ENCODE measurements at regions not wholly inside any gene's neighbourhood (a gene's known extent, or its start where the extent isn't known, plus 50 kb on each side); places are given as distances from the start of the nearest gene placed in this dataset.

DNA sequence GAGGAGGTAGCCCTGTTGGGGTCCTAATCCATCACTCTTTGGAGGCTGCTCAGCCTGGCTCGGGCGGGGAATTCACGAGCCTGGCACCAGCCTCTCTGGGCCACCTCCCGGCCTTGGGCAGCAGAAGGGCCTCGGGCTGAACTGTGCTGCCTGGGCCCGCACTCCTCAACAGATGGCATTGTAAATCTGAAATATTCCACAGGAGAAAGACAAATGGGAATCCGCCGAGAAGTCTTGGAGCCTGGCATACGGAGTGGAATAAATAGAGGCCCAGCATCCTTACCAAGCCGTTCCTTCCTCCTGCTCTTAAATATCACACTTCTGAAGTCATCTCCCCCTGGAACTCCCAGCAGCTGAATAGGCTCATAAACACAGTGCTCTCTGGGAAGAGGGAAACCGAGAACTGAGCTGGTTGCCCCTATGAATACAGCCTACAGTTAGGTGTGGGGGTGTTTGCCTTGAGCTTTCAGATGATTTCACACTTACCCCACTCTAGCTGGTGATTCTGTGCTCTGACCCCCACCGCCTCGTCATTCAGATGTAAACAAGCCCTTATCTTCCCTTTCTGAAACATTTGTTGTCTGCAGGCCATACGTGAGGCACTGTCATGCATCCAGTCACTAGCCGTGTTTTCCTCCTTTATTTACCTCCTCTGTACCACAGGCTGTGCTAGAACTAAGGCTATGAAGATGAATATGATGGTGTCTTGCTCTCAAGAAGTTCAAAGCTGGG lies 455.0 kb upstream of the CLINT1 start:
- Histone ChIP-seq H3K4me1 (ENCODE audit: insufficient read depth, low read length) (peaks cover 28% of the 10 kb centered on the region; the same call in 1 of the 2 replicates), H3K27me3 (ENCODE audit: insufficient read depth, low read length) (no peaks in the 10 kb centered on the region), H3K9me3 (ENCODE audit: insufficient read depth, low read depth, low read length) (no peaks in the 10 kb centered on the region), H3K27ac (ENCODE audit: low read length) (no peak overlapping the region), H3K36me3 (ENCODE audit: insufficient read depth, low read depth, low read length) (no peaks in the 10 kb centered on the region), H3K9ac (ENCODE audit: low read depth, low read length) (peak overlapping the region; percentile 17; the same call in 1 of the 2 replicates), H3K4me3 (ENCODE audit: low read length) (no peak overlapping the region; the same call in 1 of the 2 replicates)

DNA sequence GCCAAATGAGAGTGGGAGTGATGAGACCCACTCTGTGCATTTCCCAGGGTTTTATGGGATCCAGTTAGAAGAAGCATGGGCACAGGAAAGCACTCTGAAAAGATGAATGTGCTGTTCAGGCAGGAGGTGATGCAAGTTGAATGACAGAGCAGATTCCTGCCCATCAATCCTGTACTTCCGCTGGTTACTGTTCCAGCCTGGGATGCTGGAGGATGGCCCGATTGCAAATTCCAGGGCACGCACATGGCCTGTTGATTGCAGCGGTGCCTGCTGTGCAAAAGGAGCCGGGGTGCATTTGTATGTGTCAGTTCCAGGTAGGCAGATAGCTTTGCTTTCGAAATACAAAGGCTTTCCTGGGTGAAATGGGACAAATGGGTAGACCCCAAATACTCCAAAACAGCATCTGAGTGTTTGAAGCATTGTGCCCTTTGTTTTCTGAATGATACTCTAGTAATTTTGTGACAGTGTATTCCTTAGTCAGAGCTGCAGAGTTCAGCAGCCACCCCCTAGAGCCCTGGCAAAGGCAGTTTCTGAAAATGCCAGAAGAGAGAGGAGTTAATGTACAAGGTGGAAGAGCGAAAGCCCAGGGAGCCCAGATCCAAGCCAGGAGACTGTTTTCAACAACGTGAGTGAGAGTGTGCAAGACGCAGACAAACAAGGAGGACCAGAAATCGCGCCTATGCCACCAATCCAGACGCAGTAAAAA lies 454.2 kb upstream of the CLINT1 start:
- Histone ChIP-seq H3K4me3 (ENCODE audit: low read length) (peak overlapping the region; percentile 8; the same call in 1 of the 2 replicates), H3K27ac (ENCODE audit: low read length) (peak overlapping the region; percentile 42), H3K9me3 (ENCODE audit: insufficient read depth, low read depth, low read length) (no peaks in the 10 kb centered on the region), H3K9ac (ENCODE audit: low read depth, low read length) (peak overlapping the region; percentile 17; the same call in 1 of the 2 replicates), H3K36me3 (ENCODE audit: insufficient read depth, low read depth, low read length) (no peaks in the 10 kb centered on the region), H3K4me1 (ENCODE audit: insufficient read depth, low read length) (peaks cover 28% of the 10 kb centered on the region; the same call in 1 of the 2 replicates), H3K27me3 (ENCODE audit: insufficient read depth, low read length) (no peaks in the 10 kb centered on the region)

DNA sequence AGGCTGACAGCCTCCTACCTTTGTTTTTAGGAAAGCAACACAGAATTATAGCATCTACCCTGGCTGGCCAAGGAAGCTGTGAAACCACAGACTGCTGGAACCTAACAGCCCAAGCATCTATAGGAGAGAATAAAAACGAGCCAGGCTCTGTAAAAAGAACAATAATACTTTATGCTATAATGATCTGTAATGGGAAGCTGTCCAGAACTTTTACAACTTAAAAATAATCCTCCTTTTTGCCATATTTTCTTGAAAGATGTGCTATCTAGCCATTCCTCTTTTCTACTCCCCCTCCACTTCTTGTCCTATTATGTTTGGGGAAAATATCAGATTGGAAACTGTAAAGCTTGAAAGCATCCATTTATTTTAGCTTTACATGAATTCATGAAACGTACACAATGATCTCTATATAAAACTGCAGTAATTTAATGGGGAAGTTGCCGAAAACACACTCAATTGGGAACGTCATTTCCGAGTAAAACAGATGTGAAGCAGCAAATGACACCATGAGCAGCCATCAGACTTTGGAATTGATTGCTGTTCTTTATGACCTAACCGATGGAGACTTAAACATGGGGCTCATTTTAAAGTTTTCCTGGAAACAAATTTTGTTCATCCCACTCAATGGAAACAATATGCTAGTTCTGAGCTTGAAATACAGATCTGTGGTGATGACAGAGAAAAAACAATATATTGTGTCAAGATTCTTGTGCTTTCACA lies 450.3 kb upstream of the CLINT1 start:
- no peak overlapping the region for H3K9ac ChIP-seq (ENCODE audit: low read depth, low read length)
- no peaks in the 10 kb centered on the region for H3K36me3 ChIP-seq (ENCODE audit: insufficient read depth, low read depth, low read length)
- H3K27ac ChIP-seq (ENCODE audit: low read length): no peak overlapping the region
- H3K4me3 ChIP-seq (ENCODE audit: low read length): no peak overlapping the region
- H3K9me3 ChIP-seq (ENCODE audit: insufficient read depth, low read depth, low read length): no peaks in the 10 kb centered on the region
- peaks cover 21% of the 10 kb centered on the region; the same call in 1 of the 2 replicates for H3K4me1 ChIP-seq (ENCODE audit: insufficient read depth, low read length)
- H3K27me3 ChIP-seq (ENCODE audit: insufficient read depth, low read length): no peaks in the 10 kb centered on the region

DNA sequence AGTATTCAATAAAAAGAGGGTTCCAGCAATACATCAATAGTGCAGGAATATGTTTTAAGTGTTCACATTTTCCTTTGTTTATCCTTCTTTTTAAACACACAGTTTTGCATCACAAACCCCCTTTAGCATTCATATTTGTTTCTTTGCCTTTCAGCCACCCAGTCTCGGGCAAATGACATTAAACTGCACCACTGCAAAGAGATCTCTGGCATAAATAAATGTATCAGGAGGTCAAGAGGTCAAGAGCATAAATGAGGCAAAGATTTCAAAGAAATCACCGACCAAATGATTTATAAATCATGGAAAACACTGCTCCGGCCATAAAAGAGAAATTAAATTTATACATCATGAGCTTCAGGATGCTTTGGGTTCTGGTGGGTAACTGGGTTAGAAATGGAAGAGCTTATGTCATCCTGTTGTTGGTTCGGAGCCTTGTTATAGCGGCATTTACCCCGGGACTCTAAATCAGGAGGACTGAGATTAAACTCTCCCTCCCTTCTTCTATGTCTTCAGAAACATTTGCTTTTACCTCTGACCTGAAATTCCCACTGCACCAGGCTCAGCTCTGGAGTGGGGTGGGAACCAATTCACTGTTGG lies 449.6 kb upstream of the CLINT1 start:
- Histone ChIP-seq H3K4me3 (ENCODE audit: low read length) (no peak overlapping the region), H3K9me3 (ENCODE audit: insufficient read depth, low read depth, low read length) (no peaks in the 10 kb centered on the region), H3K4me1 (ENCODE audit: insufficient read depth, low read length) (peaks cover 14% of the 10 kb centered on the region; the same call in 1 of the 2 replicates), H3K27ac (ENCODE audit: low read length) (no peak overlapping the region), H3K9ac (ENCODE audit: low read depth, low read length) (no peak overlapping the region), H3K36me3 (ENCODE audit: insufficient read depth, low read depth, low read length) (no peaks in the 10 kb centered on the region), H3K27me3 (ENCODE audit: insufficient read depth, low read length) (no peaks in the 10 kb centered on the region)

DNA sequence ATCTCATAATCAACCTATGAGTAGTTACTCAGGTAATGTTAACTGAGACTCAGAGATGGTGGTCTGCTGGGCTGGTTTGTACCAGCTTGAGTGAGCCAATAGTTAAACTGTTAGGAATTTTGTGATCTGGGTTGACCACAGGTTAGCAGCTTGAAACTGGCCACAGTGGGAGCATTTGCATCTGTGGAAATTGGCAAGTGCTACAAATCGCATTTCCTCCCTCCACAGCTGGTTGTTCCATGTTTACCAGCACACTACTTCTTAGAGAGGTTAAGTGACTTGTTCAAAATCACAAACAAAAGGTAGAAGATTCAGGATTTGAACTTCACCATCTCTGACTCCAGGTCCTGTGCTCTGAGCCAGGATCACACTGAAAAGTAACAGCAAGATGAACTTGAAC lies 446.9 kb upstream of the CLINT1 start:
- Histone ChIP-seq H3K9ac (ENCODE audit: low read depth, low read length) (no peak overlapping the region), H3K4me1 (ENCODE audit: insufficient read depth, low read length) (no peaks in the 10 kb centered on the region), H3K9me3 (ENCODE audit: insufficient read depth, low read depth, low read length) (no peaks in the 10 kb centered on the region), H3K27me3 (ENCODE audit: insufficient read depth, low read length) (no peaks in the 10 kb centered on the region), H3K4me3 (ENCODE audit: low read length) (no peak overlapping the region), H3K36me3 (ENCODE audit: insufficient read depth, low read depth, low read length) (no peaks in the 10 kb centered on the region), H3K27ac (ENCODE audit: low read length) (no peak overlapping the region)

DNA sequence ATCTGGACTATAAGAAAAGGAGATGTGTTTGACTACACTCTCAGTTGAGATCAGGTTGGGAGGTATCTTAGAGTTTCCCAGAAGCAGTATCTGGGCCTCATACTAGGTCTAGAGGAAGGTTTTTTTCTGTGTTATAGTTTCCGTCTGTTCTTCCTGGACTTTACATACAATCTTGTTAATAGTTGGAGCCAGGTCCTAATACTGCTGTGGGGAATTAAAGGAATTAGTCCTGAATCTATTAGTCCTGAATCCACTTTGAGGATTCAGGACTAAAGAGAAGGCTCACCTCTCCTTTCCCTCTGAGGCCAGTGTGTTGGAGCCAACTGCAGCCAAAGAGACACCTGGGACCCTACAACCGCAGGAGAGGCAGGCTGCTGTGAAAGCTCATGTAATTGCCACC lies 445.7 kb upstream of the CLINT1 start:
- H3K9me3 ChIP-seq (ENCODE audit: insufficient read depth, low read depth, low read length): no peaks in the 10 kb centered on the region
- H3K36me3 ChIP-seq (ENCODE audit: insufficient read depth, low read depth, low read length): no peaks in the 10 kb centered on the region
- no peaks in the 10 kb centered on the region for H3K27me3 ChIP-seq (ENCODE audit: insufficient read depth, low read length)
- H3K4me1 ChIP-seq (ENCODE audit: insufficient read depth, low read length): no peaks in the 10 kb centered on the region
- no peak overlapping the region for H3K9ac ChIP-seq (ENCODE audit: low read depth, low read length)
- H3K4me3 ChIP-seq (ENCODE audit: low read length): no peak overlapping the region
- H3K27ac ChIP-seq (ENCODE audit: low read length): no peak overlapping the region

DNA sequence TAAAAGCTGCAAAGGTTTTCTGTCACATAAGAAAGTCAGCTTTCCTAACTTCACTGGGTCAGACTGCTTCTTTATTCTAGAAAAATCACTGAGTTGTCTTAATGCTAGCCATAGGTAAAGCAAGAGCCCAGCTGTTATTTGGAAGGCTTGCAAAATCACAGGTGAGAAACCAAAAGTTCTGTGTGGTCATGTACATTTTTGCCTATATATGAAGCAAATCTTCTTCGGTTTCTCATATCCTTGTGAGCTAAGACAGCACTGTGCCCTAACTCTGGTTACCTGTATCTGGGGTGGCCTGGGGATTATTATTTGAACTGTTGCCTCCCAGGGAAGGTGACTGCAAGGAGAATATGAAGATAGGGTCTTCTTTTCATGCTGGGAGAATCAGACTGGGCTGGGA lies 444.9 kb upstream of the CLINT1 start:
- H3K27me3 ChIP-seq (ENCODE audit: insufficient read depth, low read length): no peaks in the 10 kb centered on the region
- no peaks in the 10 kb centered on the region for H3K36me3 ChIP-seq (ENCODE audit: insufficient read depth, low read depth, low read length)
- no peak overlapping the region for H3K27ac ChIP-seq (ENCODE audit: low read length)
- no peaks in the 10 kb centered on the region for H3K4me1 ChIP-seq (ENCODE audit: insufficient read depth, low read length)
- H3K9ac ChIP-seq (ENCODE audit: low read depth, low read length): no peak overlapping the region
- H3K9me3 ChIP-seq (ENCODE audit: insufficient read depth, low read depth, low read length): no peaks in the 10 kb centered on the region
- H3K4me3 ChIP-seq (ENCODE audit: low read length): no peak overlapping the region

DNA sequence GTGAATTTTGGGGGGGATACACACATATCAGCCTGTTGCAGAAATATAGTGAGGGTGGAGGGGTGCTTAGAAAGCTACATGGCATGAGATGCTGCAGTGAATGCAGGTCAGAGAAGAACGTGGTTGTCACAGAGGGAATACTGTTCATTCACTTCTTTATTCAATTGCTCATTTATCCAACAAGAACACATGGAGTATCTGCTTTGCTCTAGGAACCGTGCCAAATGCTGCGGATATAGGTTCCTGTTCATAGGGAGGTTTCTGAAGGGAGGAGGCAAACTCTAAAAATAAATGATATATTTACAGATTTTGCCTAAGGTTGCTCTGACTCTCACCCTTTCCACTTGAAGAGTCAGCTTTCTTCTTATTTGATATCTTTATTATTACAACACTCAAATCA lies 444.3 kb upstream of the CLINT1 start:
- Histone ChIP-seq H3K9ac (ENCODE audit: low read depth, low read length) (no peak overlapping the region), H3K9me3 (ENCODE audit: insufficient read depth, low read depth, low read length) (no peaks in the 10 kb centered on the region), H3K27me3 (ENCODE audit: insufficient read depth, low read length) (no peaks in the 10 kb centered on the region)

DNA sequence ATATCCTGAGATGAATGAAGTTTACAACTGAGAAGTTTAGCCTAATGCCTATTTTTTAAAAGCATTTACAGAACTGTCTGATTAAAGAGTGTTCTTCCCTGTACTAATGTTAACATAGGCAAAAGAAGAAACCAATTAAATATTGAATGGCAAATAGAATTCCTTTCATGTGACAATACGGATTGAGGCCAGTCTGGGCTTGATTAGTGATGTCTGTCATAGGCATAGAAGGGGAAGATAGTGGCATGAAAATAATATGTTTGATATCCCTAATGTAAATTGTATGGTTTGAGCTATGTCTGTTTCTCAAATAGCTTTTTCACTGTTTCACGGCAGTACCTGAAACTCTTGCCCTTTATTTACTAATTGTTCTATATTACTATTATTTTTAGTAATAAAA lies 443.1 kb upstream of the CLINT1 start:
- Histone ChIP-seq H3K4me3 (ENCODE audit: low read length) (no peak overlapping the region), H3K27me3 (ENCODE audit: insufficient read depth, low read length) (no peaks in the 10 kb centered on the region), H3K36me3 (ENCODE audit: insufficient read depth, low read depth, low read length) (no peaks in the 10 kb centered on the region), H3K9me3 (ENCODE audit: insufficient read depth, low read depth, low read length) (no peaks in the 10 kb centered on the region), H3K4me1 (ENCODE audit: insufficient read depth, low read length) (no peaks in the 10 kb centered on the region), H3K27ac (ENCODE audit: low read length) (no peak overlapping the region), H3K9ac (ENCODE audit: low read depth, low read length) (no peak overlapping the region)

More for the DNA sequence above, 444.3 kb upstream of the CLINT1 start:
- H3K36me3 ChIP-seq (ENCODE audit: insufficient read depth, low read depth, low read length): no peaks in the 10 kb centered on the region
- no peak overlapping the region for H3K4me3 ChIP-seq (ENCODE audit: low read length)
- no peaks in the 10 kb centered on the region for H3K4me1 ChIP-seq (ENCODE audit: insufficient read depth, low read length)
- no peak overlapping the region for H3K27ac ChIP-seq (ENCODE audit: low read length)

DNA sequence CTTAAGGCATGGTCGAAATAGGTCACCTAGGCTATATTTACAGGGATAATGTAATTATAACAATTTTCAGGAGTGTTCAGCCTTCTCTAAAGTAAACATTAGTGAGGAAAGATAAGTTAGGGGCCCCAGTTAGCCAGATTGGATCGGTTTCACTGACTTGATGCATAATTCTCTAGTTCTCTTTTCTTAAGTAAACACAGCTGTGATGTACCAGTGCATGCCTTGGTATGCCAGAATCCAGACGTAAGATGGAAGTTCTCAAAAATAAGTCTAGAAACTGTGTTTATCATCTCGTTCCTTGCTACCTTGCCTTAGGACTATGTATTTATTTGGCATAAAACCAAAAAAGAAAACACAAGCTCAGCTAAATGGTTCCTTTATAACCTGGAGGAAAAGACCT lies 442.2 kb upstream of the CLINT1 start:
- H3K9me3 ChIP-seq (ENCODE audit: insufficient read depth, low read depth, low read length): no peaks in the 10 kb centered on the region
- no peak overlapping the region for H3K4me3 ChIP-seq (ENCODE audit: low read length)
- no peak overlapping the region for H3K9ac ChIP-seq (ENCODE audit: low read depth, low read length)
- H3K4me1 ChIP-seq (ENCODE audit: insufficient read depth, low read length): no peaks in the 10 kb centered on the region
- H3K27ac ChIP-seq (ENCODE audit: low read length): no peak overlapping the region
- H3K27me3 ChIP-seq (ENCODE audit: insufficient read depth, low read length): no peaks in the 10 kb centered on the region
- no peaks in the 10 kb centered on the region for H3K36me3 ChIP-seq (ENCODE audit: insufficient read depth, low read depth, low read length)

DNA sequence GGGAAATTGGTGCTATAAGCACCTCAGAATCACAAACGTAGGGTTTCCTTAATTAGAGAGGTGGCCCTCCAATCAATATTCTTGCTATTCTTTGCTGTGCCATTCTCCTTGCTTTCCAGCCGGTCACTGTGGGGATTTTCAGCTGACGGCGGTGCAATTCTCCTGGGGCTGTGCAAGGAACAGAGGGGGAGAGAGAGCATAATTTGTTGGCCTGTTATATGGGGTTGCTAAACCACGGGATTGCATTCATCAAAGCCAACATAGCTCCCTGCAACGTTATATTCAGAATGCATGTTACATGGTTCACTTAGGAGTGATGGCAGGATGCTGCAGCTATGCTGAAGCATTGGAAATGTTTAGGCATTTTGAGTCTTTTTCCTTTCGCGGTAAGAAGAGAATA lies 441.3 kb upstream of the CLINT1 start:
- Histone ChIP-seq H3K4me3 (ENCODE audit: low read length) (no peak overlapping the region), H3K9ac (ENCODE audit: low read depth, low read length) (no peak overlapping the region), H3K4me1 (ENCODE audit: insufficient read depth, low read length) (no peaks in the 10 kb centered on the region), H3K9me3 (ENCODE audit: insufficient read depth, low read depth, low read length) (no peaks in the 10 kb centered on the region), H3K27ac (ENCODE audit: low read length) (no peak overlapping the region), H3K27me3 (ENCODE audit: insufficient read depth, low read length) (no peaks in the 10 kb centered on the region), H3K36me3 (ENCODE audit: insufficient read depth, low read depth, low read length) (no peaks in the 10 kb centered on the region)

Data from iPS-20b (cell line).